ENCODE measurements at regions not wholly inside any gene's neighbourhood (a gene's known extent, or its start where the extent isn't known, plus 50 kb on each side); places are given as distances from the start of the nearest gene placed in this dataset.
A peak's percentile ranks its signal among the peaks of the same experiment; 100 is the strongest.

GRCh38 chr14:65824285-65824977 is 411.9 kb downstream of the FUT8 start:
- TF ChIP-seq CTCF (IDR thresholded peaks at IDR 0.05; ENCODE audit: low read length) = peak; percentile 71
- no peak for TF ChIP-seq EZH2 (optimal IDR thresholded peaks at IDR 0.05; ENCODE audit: low read depth, low read length)
- TF ChIP-seq EZH2phosphoT487 (IDR thresholded peaks at IDR 0.05; ENCODE audit: low read length) = no peak
